ENCODE measurements at regions not wholly inside any gene's neighbourhood (a gene's known extent, or its start where the extent isn't known, plus 50 kb on each side); places are given as distances from the start of the nearest gene placed in this dataset.
A peak's percentile ranks its signal among the peaks of the same experiment; 100 is the strongest.
"Not testable (repeated sequence)": the region's sequence is repeated elsewhere in the genome, so short reads cannot be mapped to it uniquely, and the experiment has no call there.

- DNase-seq: no peak
These were observed 140.9 kb upstream of the KCNJ15 start for GRCh38 chr21:38115870-38116269.

- no peak for DNase-seq
These were observed 137.0 kb upstream of the KCNJ15 start for GRCh38 chr21:38119793-38120192.

GRCh38 chr21:38120679-38120983 lies 136.2 kb upstream of the KCNJ15 start:
- not testable (repeated sequence) for DNase-seq

- DNase-seq: no peak
These were observed 135.6 kb upstream of the KCNJ15 start for GRCh38 chr21:38120984-38121855.

- DNase-seq: no peak
These were observed 134.7 kb upstream of the KCNJ15 start for GRCh38 chr21:38121888-38122720.

- DNase-seq: no peak
These were observed 133.2 kb upstream of the KCNJ15 start for GRCh38 chr21:38123626-38124025.

- DNase-seq: no peak
These were observed 130.0 kb upstream of the KCNJ15 start for GRCh38 chr21:38126666-38127303.

- no peak for DNase-seq
These were observed 127.1 kb upstream of the KCNJ15 start for GRCh38 chr21:38129711-38130110.

GRCh38 chr21:38133240-38133639 lies 123.6 kb upstream of the KCNJ15 start:
- no peak for DNase-seq

GRCh38 chr21:38134084-38134873 lies 122.5 kb upstream of the KCNJ15 start:
- no peak for DNase-seq

- no peak for DNase-seq
These were observed 120.6 kb upstream of the KCNJ15 start for GRCh38 chr21:38136201-38136600.

- DNase-seq: no peak
These were observed 117.2 kb upstream of the KCNJ15 start for GRCh38 chr21:38139380-38140168.

GRCh38 chr21:38140207-38140903 lies 116.4 kb upstream of the KCNJ15 start:
- peak; percentile 55 for DNase-seq

GRCh38 chr21:38142224-38142623 lies 114.6 kb upstream of the KCNJ15 start:
- DNase-seq: no peak

- no peak for DNase-seq
These were observed 112.6 kb upstream of the KCNJ15 start for GRCh38 chr21:38144193-38144592.

- DNase-seq: no peak
These were observed 111.7 kb upstream of the KCNJ15 start for GRCh38 chr21:38145104-38145503.

- no peak for DNase-seq
These were observed 109.4 kb upstream of the KCNJ15 start for GRCh38 chr21:38147391-38147790.

GRCh38 chr21:38148046-38148445 lies 108.7 kb upstream of the KCNJ15 start:
- DNase-seq: peak; percentile 62

GRCh38 chr21:38151021-38151645 lies 105.7 kb upstream of the KCNJ15 start:
- DNase-seq: no peak

- DNase-seq: no peak
These were observed 100.6 kb upstream of the KCNJ15 start for GRCh38 chr21:38156200-38156599.

GRCh38 chr21:38159355-38159754 lies 97.4 kb upstream of the KCNJ15 start:
- peak; percentile 58 for DNase-seq
